A673 (cell line): ENCODE measurements at regions not wholly inside any gene's neighbourhood (a gene's known extent, or its start where the extent isn't known, plus 50 kb on each side); places are given as distances from the start of the nearest gene placed in this dataset.

Experiments used
- BruUV-seq: library from RNA; stranded (reverse); fragments of 400-500 nt; replicated peaks from 2 replicates; lab custom pipeline; 2021; lab: Mats Ljungman, UMichigan
- CTCF ChIA-PET: fragments of 300-600 bp; sonication (Branson Sonifier 250); formaldehyde crosslinking; loops from one replicate; lab custom pipeline; 2022; ENCODE audit warnings: antibody characterized with exemption; lab: Charles Lee
- POLR2A ChIA-PET: fragments of 300-600 bp; sonication (Branson Sonifier 250); formaldehyde crosslinking; loops from one replicate; lab custom pipeline; 2022; ENCODE audit warnings: antibody characterized with exemption; ENCODE audit not compliant: low non-redundant PET; lab: Charles Lee
- DNase-seq: peaks from one replicate; pipeline ENCODE4 v3.0.0-alpha.2; 2015; ENCODE audit warnings: low spot score
- H3K27ac ChIP-seq: fragments of 200-600 bp; sonication (generic); 2 replicates; pipeline ENCODE4 v1.5.1; 2016; ENCODE audit warnings: mixed run types, low read depth, mild to moderate bottlenecking, mixed read lengths, antibody characterized with exemption, low read length; ENCODE audit not compliant: poor library complexity, severe bottlenecking
- H3K27me3 ChIP-seq: fragments of 200-600 bp; sonication (generic); replicated peaks from 2 replicates; pipeline ENCODE4 v1.6.1; 2017; ENCODE audit warnings: mixed run types, low read depth, mild to moderate bottlenecking, mixed read lengths, antibody characterized with exemption, low read length; ENCODE audit not compliant: insufficient read depth, poor library complexity
- H3K36me3 ChIP-seq: fragments of 200-600 bp; sonication (generic); 2 replicates; pipeline ENCODE4 v1.6.1; 2016; ENCODE audit warnings: mixed run types, mild to moderate bottlenecking, mixed read lengths, antibody characterized with exemption, low read length; ENCODE audit not compliant: insufficient read depth, poor library complexity, severe bottlenecking
- H3K4me1 ChIP-seq: fragments of 200-600 bp; sonication (generic); 2 replicates; pipeline ENCODE4 v1.6.1; 2017; ENCODE audit warnings: mixed run types, mild to moderate bottlenecking, mixed read lengths, antibody characterized with exemption, low read length; ENCODE audit not compliant: insufficient read depth, poor library complexity, severe bottlenecking
- H3K4me3 ChIP-seq: fragments of 200-600 bp; sonication (generic); 2 replicates; pipeline ENCODE4 v1.5.1; 2016; ENCODE audit warnings: low read depth, mixed run types, mild to moderate bottlenecking, mixed read lengths, low read length; ENCODE audit not compliant: poor library complexity, severe bottlenecking
- H3K9me3 ChIP-seq: fragments of 200-600 bp; sonication (generic); 2 replicates; pipeline ENCODE4 v1.6.1; 2016; ENCODE audit warnings: mixed run types, low read depth, mild to moderate bottlenecking, mixed read lengths, antibody characterized with exemption, low read length; ENCODE audit not compliant: poor library complexity, severe bottlenecking
- EZH2 ChIP-seq: fragments of 200-600 bp; sonication (generic); IDR thresholded peaks from 2 replicates; pipeline ENCODE4 v1.6.1; 2017; ENCODE audit warnings: borderline replicate concordance, low read depth, mild to moderate bottlenecking, mixed read lengths, antibody characterized with exemption, low read length; ENCODE audit not compliant: poor library complexity, severe bottlenecking
- intact Hi-C: fragments of 100-400 bp; cut with micrococcal nuclease; formaldehyde crosslinking; loops from one replicate; pipeline ENCODE4 v1.10.0; 2022; ENCODE audit not compliant: unreplicated experiment
- TF ChIP-seq, protein P1 (sequence below): fragments of 300-800, 200-600 bp; sonication (generic); conservative IDR thresholded peaks from 2 replicates; pipeline ENCODE4 v1.5.1; 2017; ENCODE audit warnings: low read depth, mild to moderate bottlenecking, antibody characterized with exemption, low read length, moderate library complexity, mixed read lengths

DNA sequence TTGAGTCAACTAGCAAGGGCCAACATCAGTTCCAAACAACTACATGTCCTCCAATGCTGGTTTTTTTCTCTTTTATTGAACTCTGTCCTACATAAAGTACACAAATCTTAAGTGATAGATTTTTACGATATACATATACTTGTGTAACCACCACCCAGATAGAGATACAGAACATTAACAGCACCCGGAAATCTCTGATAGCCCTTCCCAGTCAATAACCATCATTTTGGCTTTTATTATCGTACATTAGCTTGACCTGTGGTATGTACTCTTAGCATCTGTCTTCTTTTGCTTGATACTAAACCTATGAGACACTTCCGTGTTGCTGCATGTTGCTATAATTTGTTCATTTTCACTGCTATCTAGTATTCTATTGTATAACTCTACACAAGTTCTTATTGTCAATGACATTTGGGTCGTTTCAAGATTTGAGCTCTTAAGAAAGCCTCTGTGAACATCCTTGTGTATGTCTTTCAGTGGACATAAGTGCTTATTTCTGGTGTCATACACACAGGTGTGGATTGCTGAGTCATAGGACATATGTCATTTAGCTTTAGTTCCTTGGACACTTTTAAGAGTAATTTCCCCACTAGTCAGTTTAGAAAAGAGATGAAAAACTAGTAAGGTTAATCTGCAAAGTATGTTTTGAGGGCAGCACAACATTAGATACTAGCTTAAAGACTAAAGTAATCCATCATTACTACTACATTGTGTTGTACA lies 111.1 kb downstream of the PRLHR start:
- POLR2A ChIA-PET, result no interaction called here
- intact Hi-C loops, result no loop called here
- TF ChIP-seq, protein P1, sequence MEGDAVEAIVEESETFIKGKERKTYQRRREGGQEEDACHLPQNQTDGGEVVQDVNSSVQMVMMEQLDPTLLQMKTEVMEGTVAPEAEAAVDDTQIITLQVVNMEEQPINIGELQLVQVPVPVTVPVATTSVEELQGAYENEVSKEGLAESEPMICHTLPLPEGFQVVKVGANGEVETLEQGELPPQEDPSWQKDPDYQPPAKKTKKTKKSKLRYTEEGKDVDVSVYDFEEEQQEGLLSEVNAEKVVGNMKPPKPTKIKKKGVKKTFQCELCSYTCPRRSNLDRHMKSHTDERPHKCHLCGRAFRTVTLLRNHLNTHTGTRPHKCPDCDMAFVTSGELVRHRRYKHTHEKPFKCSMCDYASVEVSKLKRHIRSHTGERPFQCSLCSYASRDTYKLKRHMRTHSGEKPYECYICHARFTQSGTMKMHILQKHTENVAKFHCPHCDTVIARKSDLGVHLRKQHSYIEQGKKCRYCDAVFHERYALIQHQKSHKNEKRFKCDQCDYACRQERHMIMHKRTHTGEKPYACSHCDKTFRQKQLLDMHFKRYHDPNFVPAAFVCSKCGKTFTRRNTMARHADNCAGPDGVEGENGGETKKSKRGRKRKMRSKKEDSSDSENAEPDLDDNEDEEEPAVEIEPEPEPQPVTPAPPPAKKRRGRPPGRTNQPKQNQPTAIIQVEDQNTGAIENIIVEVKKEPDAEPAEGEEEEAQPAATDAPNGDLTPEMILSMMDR, result no peak
- no peak for TF ChIP-seq EZH2
- H3K27me3 ChIP-seq, result no peaks in the 10 kb centered on the region
- no peak overlapping the region for H3K4me3 ChIP-seq
- CTCF ChIA-PET, result no interaction called here
- H3K4me1 ChIP-seq, result no peaks in the 10 kb centered on the region
- no TSS peak for BruUV-seq
- no peak overlapping the region for H3K27ac ChIP-seq
- no peak for DNase-seq
- H3K36me3 ChIP-seq, result no peaks in the 10 kb centered on the region
- no peaks in the 10 kb centered on the region for H3K9me3 ChIP-seq

GRCh38 chr10:118483496-118483895 lies 112.0 kb downstream of the PRLHR start:
- ChIA-PET POLR2A (no interaction called here), CTCF (no interaction called here)
- H3K27me3 ChIP-seq, result no peaks in the 10 kb centered on the region
- H3K9me3 ChIP-seq, result no peaks in the 10 kb centered on the region
- no peak for DNase-seq
- intact Hi-C loops, result no loop called here
- no peak overlapping the region for H3K4me3 ChIP-seq
- H3K27ac ChIP-seq, result no peak overlapping the region
- no peak for TF ChIP-seq EZH2
- H3K36me3 ChIP-seq, result no peaks in the 10 kb centered on the region
- H3K4me1 ChIP-seq, result no peaks in the 10 kb centered on the region
- no TSS peak for BruUV-seq

DNA sequence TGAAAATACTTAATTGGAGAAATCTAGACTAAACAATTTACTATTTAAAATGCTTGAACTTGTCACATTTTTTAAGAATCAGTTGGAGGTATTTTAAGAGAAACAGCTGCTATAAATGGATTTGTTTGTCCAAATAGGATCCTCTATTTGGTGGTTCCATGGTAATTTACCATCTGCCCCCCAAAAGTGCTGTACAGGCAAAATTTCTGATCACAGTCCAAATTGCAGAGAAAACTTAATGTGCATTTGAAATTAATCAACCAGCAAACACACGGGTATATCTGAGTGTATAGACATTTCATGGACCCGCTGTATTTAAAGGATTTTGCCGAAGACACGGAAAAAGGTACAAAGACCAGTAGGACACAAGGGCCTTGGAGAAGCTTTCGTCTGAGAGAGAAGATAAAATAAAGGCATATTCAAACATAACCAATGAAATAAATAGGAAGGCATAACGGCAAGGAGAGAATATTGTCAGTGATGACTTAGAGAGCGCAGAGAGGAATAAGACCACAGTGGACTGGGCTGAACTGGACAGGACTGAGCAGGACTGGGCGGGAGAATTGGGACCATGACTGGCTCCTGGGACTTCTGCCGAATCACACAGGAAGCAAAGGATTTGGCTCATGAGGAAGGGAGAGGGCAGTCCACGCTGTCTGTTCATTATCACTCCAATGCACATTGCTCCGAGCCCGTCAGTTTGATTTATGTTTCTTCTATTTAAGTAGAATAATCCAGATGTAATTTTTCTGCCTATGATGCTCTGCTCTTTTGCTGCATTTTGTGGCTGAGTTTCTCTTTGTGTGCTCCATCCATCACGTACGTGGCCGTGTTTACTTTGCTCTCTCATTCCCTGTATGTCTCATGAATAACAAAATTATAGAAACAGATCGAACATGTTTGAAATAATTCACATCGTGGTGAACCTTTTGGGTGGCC lies 112.8 kb downstream of the PRLHR start:
- Histone ChIP-seq H3K9me3 (no peaks in the 10 kb centered on the region), H3K27ac (no peak overlapping the region), H3K27me3 (no peaks in the 10 kb centered on the region), H3K4me3 (no peak overlapping the region), H3K4me1 (no peaks in the 10 kb centered on the region), H3K36me3 (no peaks in the 10 kb centered on the region)
- intact Hi-C loops, result no loop called here
- no peak for DNase-seq
- TF ChIP-seq EZH2, result no peak
- TF ChIP-seq, protein P1, result no peak
- CTCF ChIA-PET, result no interaction called here
- BruUV-seq, result no TSS peak
- POLR2A ChIA-PET, result no interaction called here
